PFSK-1 (cell line): ENCODE measurements at regions not wholly inside any gene's neighbourhood (a gene's known extent, or its start where the extent isn't known, plus 50 kb on each side); places are given as distances from the start of the nearest gene placed in this dataset.

Experiments used
- POLR2AphosphoS5 ChIP-seq: IDR thresholded peaks from 2 replicates; pipeline ENCODE4 v1.6.1; 2012; ENCODE audit warnings: low read depth, mild to moderate bottlenecking, control low read depth, low read length, moderate library complexity
- TAF1 ChIP-seq: IDR thresholded peaks from 2 replicates; pipeline ENCODE4 v1.6.1; 2012; ENCODE audit warnings: low read length, control low read depth, borderline replicate concordance; ENCODE audit not compliant: insufficient read depth
- TF ChIP-seq, protein P1 (sequence below), 2 experiments: IDR thresholded peaks; 2 replicates each; pipeline versions ENCODE4 v1.6.1 to v1.8.0; 2011 to 2012; ENCODE audit warnings: low read depth in 2 of 2, low read length in 2 of 2, control low read depth in 1 of 2, inconsistent platforms in 1 of 2, mild to moderate bottlenecking in 1 of 2, moderate library complexity in 1 of 2; ENCODE audit not compliant: insufficient read depth in 1 of 2

DNA sequence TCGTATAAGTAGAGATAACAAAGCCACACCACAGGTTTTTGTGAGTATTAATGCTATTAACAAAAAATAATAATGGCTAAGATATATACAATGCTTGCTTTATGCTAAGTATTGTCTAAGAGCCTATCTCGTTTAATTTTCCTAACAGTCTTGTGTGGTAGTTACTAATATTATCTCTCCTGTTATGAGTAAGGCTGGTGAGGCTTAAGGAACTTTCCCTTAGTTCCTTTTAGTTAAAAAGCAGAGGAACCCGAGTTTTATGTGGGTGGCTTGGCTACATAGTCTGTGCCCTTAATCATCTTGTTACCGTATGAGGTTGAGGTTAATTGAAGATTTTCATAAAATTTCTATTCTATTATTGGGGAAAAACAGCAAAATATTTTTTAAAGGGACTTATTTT is 218.4 kb downstream of the SOX2 start:
- no peak for TF ChIP-seq POLR2AphosphoS5
- no peak for TF ChIP-seq TAF1
- TF ChIP-seq, protein P1, sequence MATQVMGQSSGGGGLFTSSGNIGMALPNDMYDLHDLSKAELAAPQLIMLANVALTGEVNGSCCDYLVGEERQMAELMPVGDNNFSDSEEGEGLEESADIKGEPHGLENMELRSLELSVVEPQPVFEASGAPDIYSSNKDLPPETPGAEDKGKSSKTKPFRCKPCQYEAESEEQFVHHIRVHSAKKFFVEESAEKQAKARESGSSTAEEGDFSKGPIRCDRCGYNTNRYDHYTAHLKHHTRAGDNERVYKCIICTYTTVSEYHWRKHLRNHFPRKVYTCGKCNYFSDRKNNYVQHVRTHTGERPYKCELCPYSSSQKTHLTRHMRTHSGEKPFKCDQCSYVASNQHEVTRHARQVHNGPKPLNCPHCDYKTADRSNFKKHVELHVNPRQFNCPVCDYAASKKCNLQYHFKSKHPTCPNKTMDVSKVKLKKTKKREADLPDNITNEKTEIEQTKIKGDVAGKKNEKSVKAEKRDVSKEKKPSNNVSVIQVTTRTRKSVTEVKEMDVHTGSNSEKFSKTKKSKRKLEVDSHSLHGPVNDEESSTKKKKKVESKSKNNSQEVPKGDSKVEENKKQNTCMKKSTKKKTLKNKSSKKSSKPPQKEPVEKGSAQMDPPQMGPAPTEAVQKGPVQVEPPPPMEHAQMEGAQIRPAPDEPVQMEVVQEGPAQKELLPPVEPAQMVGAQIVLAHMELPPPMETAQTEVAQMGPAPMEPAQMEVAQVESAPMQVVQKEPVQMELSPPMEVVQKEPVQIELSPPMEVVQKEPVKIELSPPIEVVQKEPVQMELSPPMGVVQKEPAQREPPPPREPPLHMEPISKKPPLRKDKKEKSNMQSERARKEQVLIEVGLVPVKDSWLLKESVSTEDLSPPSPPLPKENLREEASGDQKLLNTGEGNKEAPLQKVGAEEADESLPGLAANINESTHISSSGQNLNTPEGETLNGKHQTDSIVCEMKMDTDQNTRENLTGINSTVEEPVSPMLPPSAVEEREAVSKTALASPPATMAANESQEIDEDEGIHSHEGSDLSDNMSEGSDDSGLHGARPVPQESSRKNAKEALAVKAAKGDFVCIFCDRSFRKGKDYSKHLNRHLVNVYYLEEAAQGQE (IDR thresholded peaks at IDR 0.05; ENCODE audit: insufficient read depth in 1 of 2, low read depth in 2 of 2, low read length in 2 of 2): no peak
